CD4-positive, CD25-positive, alpha-beta regulatory T cell (primary cell): ENCODE measurements at regions not wholly inside any gene's neighbourhood (a gene's known extent, or its start where the extent isn't known, plus 50 kb on each side); places are given as distances from the start of the nearest gene placed in this dataset.
A peak's percentile ranks its signal among the peaks of the same experiment; 100 is the strongest.
"Not testable (repeated sequence)": the region's sequence is repeated elsewhere in the genome, so short reads cannot be mapped to it uniquely, and the experiment has no call there.

Experiments
- ATAC-seq, 2 donors: fragments of 150-1000 bp; cut with Tn5 transposase; one replicate each; pipeline ENCODE4 v1.10.0; 2021; ENCODE audit warnings: low read depth in 2 of 2, moderate number of reproducible peaks in 2 of 2, moderate library complexity in 1 of 2
- DNase-seq, 3 donors: peaks; one replicate each; pipeline versions ENCODE4 v3.0.0 to v3.0.0-alpha.2; 2012 to 2022; ENCODE audit warnings: mixed read lengths in 1 of 3
- H3K27ac ChIP-seq: one replicate; pipeline ENCODE4 v1.7.0; 2013; ENCODE audit warnings: mild to moderate bottlenecking, low read length; ENCODE audit not compliant: insufficient read depth, poor library complexity, severe bottlenecking
- H3K27me3 ChIP-seq: one replicate; pipeline ENCODE4 v1.7.0; 2013; ENCODE audit warnings: low read length; ENCODE audit not compliant: control insufficient read depth, insufficient read depth
- H3K36me3 ChIP-seq: one replicate; pipeline ENCODE4 v1.7.0; 2013; ENCODE audit warnings: mild to moderate bottlenecking, low read length, moderate library complexity; ENCODE audit not compliant: control insufficient read depth, insufficient read depth
- H3K4me1 ChIP-seq: 2 replicates; pipeline ENCODE4 v1.7.0; 2013; ENCODE audit warnings: mild to moderate bottlenecking, low read length; ENCODE audit not compliant: insufficient read depth, control insufficient read depth, poor library complexity, severe bottlenecking
- H3K4me3 ChIP-seq: one replicate; pipeline ENCODE4 v1.7.0; 2013; ENCODE audit warnings: low read depth, mild to moderate bottlenecking, low read length, moderate library complexity
- H3K9me3 ChIP-seq, 2 experiments: 1 replicate in 1 of 2; 2 replicates in 1 of 2; pipeline ENCODE4 v1.7.0; 2013; ENCODE audit warnings: low read length in 2 of 2, mild to moderate bottlenecking in 1 of 2, moderate library complexity in 1 of 2; ENCODE audit not compliant: control insufficient read depth in 2 of 2
- H3K27ac Mint-ChIP-seq, 3 donors: one replicate each; pipeline ENCODE4 v1.8.0; 2020 to 2022; ENCODE audit warnings: mild to moderate bottlenecking in 3 of 3, mixed read lengths in 3 of 3, moderate library complexity in 2 of 3
- H3K27me3 Mint-ChIP-seq: one replicate; pipeline ENCODE4 v1.8.0; 2022; ENCODE audit warnings: mild to moderate bottlenecking, mixed read lengths
- H3K36me3 Mint-ChIP-seq: one replicate; pipeline ENCODE4 v1.8.0; 2020; ENCODE audit warnings: mixed read lengths
- H3K4me1 Mint-ChIP-seq, 4 donors: one replicate each; pipeline ENCODE4 v1.8.0; 2020 to 2022; ENCODE audit warnings: mixed read lengths in 4 of 4, mild to moderate bottlenecking in 1 of 4
- H3K4me3 Mint-ChIP-seq, 4 donors: one replicate each; pipeline ENCODE4 v1.8.0; 2020 to 2022; ENCODE audit warnings: mild to moderate bottlenecking in 4 of 4, mixed read lengths in 4 of 4, moderate library complexity in 3 of 4
- H3K9me3 Mint-ChIP-seq, 7 donors: one replicate each; pipeline ENCODE4 v1.8.0; 2020 to 2022; ENCODE audit warnings: mixed read lengths in 7 of 7, mild to moderate bottlenecking in 3 of 7, moderate library complexity in 2 of 7

DNA sequence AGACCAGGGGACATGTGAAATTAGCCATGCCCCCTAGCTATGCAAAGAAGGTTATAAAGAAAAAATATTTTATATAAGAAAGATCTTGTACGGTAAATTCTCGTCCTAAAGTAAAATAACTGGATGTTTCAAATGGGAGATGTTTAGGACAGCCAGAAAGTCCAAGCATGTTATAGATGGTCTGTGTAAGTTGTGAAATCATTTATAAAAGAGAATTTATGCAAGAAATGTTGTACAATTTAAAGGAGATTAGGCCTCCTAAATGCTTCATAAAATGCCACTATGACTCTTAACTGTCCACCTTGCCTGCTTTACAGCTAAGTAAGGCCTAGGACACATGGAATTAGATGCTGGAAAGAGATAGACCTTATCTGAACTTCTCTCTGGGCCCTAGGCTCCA lies 118.1 kb upstream of the POGK start:
- no peak overlapping the region for H3K4me3 Mint-ChIP-seq
- ATAC-seq, result no peak
- no peaks in the 10 kb centered on the region for H3K27me3 Mint-ChIP-seq

DNA sequence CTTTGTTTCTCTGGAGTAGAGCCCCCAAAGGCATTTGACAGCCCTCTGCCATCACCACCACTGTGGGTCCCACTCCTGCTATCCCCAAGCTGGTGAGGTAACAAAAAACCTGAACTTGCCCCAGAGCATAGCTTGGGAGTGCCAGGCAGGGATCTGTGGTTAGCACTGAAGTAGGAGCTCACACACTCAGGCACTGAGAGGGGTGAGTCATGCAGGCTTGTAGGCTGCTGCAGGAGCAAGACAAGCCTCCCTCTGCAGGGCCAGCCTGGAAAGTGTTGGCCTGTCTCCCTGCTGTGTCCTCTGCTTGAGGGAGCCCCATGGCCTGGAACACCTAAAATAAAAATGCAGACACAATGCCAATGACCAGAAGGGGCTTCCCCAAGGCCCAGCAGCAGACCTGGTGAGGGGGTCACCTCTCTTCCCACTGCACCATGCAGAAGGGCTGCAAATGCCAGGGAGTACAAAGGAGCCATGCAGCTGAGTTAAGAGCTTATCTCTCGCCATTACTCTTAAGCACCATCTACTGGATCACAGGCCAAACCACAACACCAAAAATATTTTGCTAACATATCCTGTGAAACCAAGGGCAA lies 108.9 kb upstream of the POGK start:
- no peak for ATAC-seq
- no peak overlapping the region for H3K27ac Mint-ChIP-seq
- Histone ChIP-seq H3K4me3 (no peak overlapping the region), H3K27ac (no peak overlapping the region), H3K27me3 (no peaks in the 10 kb centered on the region), H3K36me3 (no peaks in the 10 kb centered on the region), H3K9me3 (peaks cover 0 to 2% of the 10 kb centered on the region in 2 experiments), H3K4me1 (no peaks in the 10 kb centered on the region)
- H3K36me3 Mint-ChIP-seq, result no peaks in the 10 kb centered on the region
- no peak overlapping the region for H3K4me3 Mint-ChIP-seq
- H3K27me3 Mint-ChIP-seq, result peaks cover 5% of the 10 kb centered on the region
- no peaks in the 10 kb centered on the region for H3K4me1 Mint-ChIP-seq
- no peak for DNase-seq
- peaks cover 0 to 10% (median 8%) of the 10 kb centered on the region in 7 donors for H3K9me3 Mint-ChIP-seq

More for the DNA sequence above, 118.1 kb upstream of the POGK start:
- no peaks in the 10 kb centered on the region for H3K4me1 ChIP-seq
- H3K4me3 ChIP-seq, result no peak overlapping the region
- H3K36me3 ChIP-seq, result no peaks in the 10 kb centered on the region
- H3K27ac Mint-ChIP-seq, result no peak overlapping the region
- H3K4me1 Mint-ChIP-seq, result no peaks in the 10 kb centered on the region
- no peaks in the 10 kb centered on the region for H3K27me3 ChIP-seq
- H3K36me3 Mint-ChIP-seq, result no peaks in the 10 kb centered on the region
- H3K27ac ChIP-seq, result no peak overlapping the region
- H3K9me3 ChIP-seq, result peaks cover 0 to 6% of the 10 kb centered on the region in 2 experiments
- H3K9me3 Mint-ChIP-seq, result peaks cover 0 to 10% (median 2%) of the 10 kb centered on the region in 7 donors
- no peak for DNase-seq

DNA sequence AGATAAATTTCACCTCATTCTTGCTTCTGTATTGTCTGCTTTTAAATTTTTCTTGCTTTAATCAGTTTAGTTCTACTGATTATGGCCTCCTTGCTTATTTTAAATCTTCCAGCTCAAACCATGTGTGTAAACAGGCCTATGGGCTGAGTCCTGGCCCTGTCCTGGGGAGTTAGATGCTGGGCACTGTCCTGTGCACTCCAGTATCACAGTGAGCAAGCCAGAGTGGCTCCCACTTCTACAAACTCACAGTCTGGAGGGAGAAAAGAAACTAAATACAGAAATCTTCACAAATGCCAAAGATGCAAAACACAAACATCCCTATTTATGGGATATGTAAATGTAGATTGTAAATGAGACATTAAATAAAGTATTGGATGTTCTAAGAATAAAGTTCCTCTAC lies 101.1 kb upstream of the POGK start:
- H3K4me3 ChIP-seq, result no peak overlapping the region
- ATAC-seq (no peak), DNase-seq (no peak)
- H3K27ac Mint-ChIP-seq, result no peak overlapping the region
- no peaks in the 10 kb centered on the region for H3K36me3 ChIP-seq
- no peak overlapping the region for H3K4me3 Mint-ChIP-seq
- H3K36me3 Mint-ChIP-seq, result no peaks in the 10 kb centered on the region
- no peaks in the 10 kb centered on the region for H3K27me3 Mint-ChIP-seq
- H3K4me1 ChIP-seq, result no peaks in the 10 kb centered on the region
- no peaks in the 10 kb centered on the region for H3K4me1 Mint-ChIP-seq
- no peak overlapping the region for H3K27ac ChIP-seq
- no peaks in the 10 kb centered on the region for H3K27me3 ChIP-seq
- no peaks in the 10 kb centered on the region for H3K9me3 ChIP-seq
- peaks cover 0 to 2% (median 0%) of the 10 kb centered on the region in 7 donors for H3K9me3 Mint-ChIP-seq

DNA sequence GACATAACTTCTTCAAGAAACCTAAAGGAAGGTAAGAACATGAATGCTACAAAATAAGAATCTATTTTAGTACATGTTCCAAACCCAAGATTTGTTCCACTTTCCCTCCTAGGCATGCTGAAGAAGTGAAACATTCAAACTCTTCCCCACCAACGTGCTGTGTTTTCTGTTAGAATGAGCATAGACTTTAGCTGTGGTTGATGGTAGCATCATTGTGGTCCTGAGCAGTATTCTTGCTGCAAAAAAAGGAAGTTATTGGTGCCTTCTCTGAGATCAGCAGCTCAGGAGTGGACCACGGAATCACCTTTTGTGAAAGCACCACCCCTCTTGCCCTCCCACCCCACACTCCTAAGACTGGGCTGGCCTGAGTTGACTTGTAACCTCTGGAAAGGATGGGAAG lies 100.4 kb upstream of the POGK start:
- no peaks in the 10 kb centered on the region for H3K4me1 Mint-ChIP-seq
- peaks cover 0 to 4% (median 0%) of the 10 kb centered on the region in 7 donors for H3K9me3 Mint-ChIP-seq
- no peaks in the 10 kb centered on the region for H3K36me3 ChIP-seq
- H3K9me3 ChIP-seq, result no peaks in the 10 kb centered on the region
- no peaks in the 10 kb centered on the region for H3K4me1 ChIP-seq
- no peak overlapping the region for H3K27ac Mint-ChIP-seq
- ATAC-seq, result no peak
- H3K27ac ChIP-seq, result no peak overlapping the region
- H3K4me3 ChIP-seq, result no peak overlapping the region
- H3K4me3 Mint-ChIP-seq, result no peak overlapping the region
- H3K36me3 Mint-ChIP-seq, result no peaks in the 10 kb centered on the region
- no peaks in the 10 kb centered on the region for H3K27me3 ChIP-seq
- H3K27me3 Mint-ChIP-seq, result no peaks in the 10 kb centered on the region
- no peak for DNase-seq

DNA sequence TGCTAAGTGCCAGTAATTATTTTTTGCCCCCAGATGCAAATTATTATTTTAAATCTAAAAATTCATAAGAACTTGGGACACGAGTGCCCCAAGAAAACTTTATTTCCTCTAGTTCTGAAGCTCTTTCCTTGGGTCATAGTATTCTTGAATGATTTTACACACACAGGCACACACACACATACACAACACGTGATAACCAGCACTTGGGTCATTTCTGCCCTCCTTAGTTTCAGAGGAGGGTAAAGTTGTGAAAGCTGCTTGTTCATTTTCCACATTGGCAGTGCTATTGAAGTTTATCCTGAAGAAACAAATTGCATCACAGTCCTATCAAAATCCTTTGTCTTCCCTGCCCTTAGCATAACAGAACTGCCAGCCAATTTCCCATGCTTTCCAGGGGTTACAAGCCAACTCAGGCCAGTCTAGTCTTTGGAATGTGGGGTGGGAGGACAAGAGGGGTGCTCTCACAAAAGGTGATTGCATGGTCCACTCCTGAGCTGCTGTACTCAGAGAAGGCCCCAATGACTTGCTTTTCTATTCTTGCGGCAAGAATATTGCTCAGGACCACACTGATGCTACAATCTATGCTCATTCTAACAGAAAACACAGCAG lies 98.5 kb upstream of the POGK start:
- Histone ChIP-seq H3K4me1 (no peaks in the 10 kb centered on the region), H3K4me3 (no peak overlapping the region), H3K27me3 (no peaks in the 10 kb centered on the region), H3K36me3 (no peaks in the 10 kb centered on the region), H3K9me3 (peaks cover 6 to 12% of the 10 kb centered on the region in 2 experiments), H3K27ac (no peak overlapping the region)
- Mint-ChIP-seq H3K36me3 (no peaks in the 10 kb centered on the region), H3K9me3 (peaks cover 0 to 15% (median 1%) of the 10 kb centered on the region in 7 donors), H3K27ac (no peak overlapping the region), H3K4me1 (no peaks in the 10 kb centered on the region), H3K27me3 (no peaks in the 10 kb centered on the region), H3K4me3 (no peak overlapping the region)
- peak in 1 of 3 donors; percentile 3 for DNase-seq
- no peak for ATAC-seq

DNA sequence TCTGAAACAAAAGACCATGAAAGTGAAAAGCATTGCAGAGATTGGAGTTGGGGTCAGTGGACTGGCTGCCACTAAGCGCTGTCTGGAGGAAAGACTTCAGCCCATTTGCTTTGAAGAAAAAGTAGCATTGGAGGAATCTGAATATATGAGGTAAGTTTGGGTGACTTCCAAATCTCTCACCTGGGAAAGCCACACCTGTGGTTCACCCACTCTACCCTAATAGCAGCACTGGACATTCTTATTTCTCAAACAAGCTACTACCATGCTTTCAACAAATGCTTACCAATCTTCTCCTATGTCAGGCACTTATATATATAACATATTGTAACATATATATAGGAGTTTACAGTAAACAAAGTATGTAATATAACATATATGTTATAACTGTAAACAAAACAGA lies 76.0 kb upstream of the POGK start:
- no peaks in the 10 kb centered on the region for H3K9me3 Mint-ChIP-seq
- ATAC-seq (no peak), DNase-seq (no peak)
- no peaks in the 10 kb centered on the region for H3K4me1 ChIP-seq
- H3K9me3 ChIP-seq, result no peaks in the 10 kb centered on the region
- no peak overlapping the region for H3K4me3 ChIP-seq
- no peak overlapping the region for H3K4me3 Mint-ChIP-seq
- H3K27me3 Mint-ChIP-seq, result peaks cover 7% of the 10 kb centered on the region
- H3K27me3 ChIP-seq, result peaks cover 3% of the 10 kb centered on the region
- no peaks in the 10 kb centered on the region for H3K36me3 Mint-ChIP-seq
- H3K4me1 Mint-ChIP-seq, result no peaks in the 10 kb centered on the region
- H3K27ac ChIP-seq, result no peak overlapping the region
- no peak overlapping the region for H3K27ac Mint-ChIP-seq
- no peaks in the 10 kb centered on the region for H3K36me3 ChIP-seq

DNA sequence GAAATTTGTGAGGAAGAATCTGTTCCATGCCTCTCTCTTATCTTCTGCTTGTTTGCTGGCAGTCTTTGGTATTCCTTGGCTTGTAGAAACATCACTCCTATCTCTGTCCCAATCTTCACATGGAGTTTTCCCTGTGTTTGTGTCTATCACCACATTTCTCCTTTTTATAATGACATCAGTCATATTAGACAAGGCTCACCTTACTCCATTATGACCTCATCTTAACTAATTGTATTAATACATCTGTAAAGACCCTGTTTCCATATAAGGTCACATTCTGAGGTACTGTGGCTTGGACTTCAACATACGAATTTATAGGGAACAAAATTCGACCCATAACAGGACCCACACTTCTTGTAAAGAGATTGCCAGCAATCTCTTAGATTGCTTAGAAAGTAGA lies 72.3 kb upstream of the POGK start:
- no peaks in the 10 kb centered on the region for H3K4me1 Mint-ChIP-seq
- H3K27ac Mint-ChIP-seq, result no peak overlapping the region
- H3K27me3 Mint-ChIP-seq, result peaks cover 7% of the 10 kb centered on the region
- peaks cover 0 to 15% (median 10%) of the 10 kb centered on the region in 7 donors for H3K9me3 Mint-ChIP-seq
- Histone ChIP-seq H3K27ac (no peak overlapping the region), H3K9me3 (peaks cover 2 to 10% of the 10 kb centered on the region in 2 experiments), H3K4me3 (no peak overlapping the region), H3K4me1 (no peaks in the 10 kb centered on the region), H3K27me3 (peaks cover 3% of the 10 kb centered on the region), H3K36me3 (no peaks in the 10 kb centered on the region)
- no peak overlapping the region for H3K4me3 Mint-ChIP-seq
- ATAC-seq (no peak), DNase-seq (no peak)
- H3K36me3 Mint-ChIP-seq, result no peaks in the 10 kb centered on the region

DNA sequence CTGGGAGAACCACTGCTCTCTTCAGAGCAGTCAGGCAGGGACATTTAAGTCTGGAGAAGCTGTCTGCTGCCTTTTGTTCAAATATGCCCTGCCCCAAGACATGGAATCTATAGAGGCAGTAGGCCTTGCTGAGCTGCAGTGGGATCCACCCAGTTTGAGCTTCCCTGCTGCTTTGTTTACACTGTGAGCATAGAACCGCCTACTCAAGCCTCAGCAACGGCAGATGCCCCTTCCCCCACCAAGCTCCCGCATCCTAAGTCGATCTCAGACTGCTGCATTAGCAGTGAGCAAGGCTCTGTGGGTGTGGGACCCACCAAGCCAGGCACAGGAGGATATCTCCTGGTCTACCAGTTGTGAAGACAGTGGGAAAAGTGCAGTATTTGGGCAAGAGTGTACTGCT lies 54.6 kb upstream of the POGK start:
- H3K27me3 ChIP-seq, H3K4me1 Mint-ChIP-seq, H3K36me3 Mint-ChIP-seq, H3K4me3 Mint-ChIP-seq, DNase-seq, H3K4me1 ChIP-seq, H3K27ac ChIP-seq, H3K36me3 ChIP-seq, H3K4me3 ChIP-seq, H3K27ac Mint-ChIP-seq, ATAC-seq, H3K27me3 Mint-ChIP-seq, H3K9me3 ChIP-seq: not testable (repeated sequence)
- H3K9me3 Mint-ChIP-seq, result peaks cover 0 to 11% (median 2%) of the 10 kb centered on the region in 7 donors
